AG08396 (cell line): ENCODE measurements at regions not wholly inside any gene's neighbourhood (a gene's known extent, or its start where the extent isn't known, plus 50 kb on each side); places are given as distances from the start of the nearest gene placed in this dataset.
"Not testable (repeated sequence)": the region's sequence is repeated elsewhere in the genome, so short reads cannot be mapped to it uniquely, and the experiment has no call there.

Source experiments
- DNase-seq: peaks from one replicate; pipeline ENCODE4 v3.0.0; 2012; ENCODE audit warnings: low spot score, mixed read lengths

DNA sequence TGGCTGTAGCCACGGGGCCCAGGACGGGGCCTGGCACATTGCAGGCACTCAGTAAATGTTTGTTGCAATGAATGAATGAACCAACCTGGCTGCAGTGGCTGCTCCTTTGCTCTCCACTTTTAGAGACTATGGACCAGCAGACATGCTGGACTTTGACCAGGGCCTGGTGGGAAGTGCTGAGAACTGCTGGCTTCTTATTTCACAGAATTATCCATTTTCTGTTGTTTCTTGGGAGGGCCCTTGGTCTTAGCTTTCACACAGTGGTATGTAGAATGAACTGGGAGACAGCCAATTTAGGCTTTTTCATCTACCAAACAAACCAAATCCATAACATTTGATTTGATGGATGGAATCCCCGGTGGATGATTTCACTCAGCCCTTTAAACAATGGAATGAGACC is 78.0 kb upstream of the LHFPL2 start:
- DNase-seq = no peak

DNA sequence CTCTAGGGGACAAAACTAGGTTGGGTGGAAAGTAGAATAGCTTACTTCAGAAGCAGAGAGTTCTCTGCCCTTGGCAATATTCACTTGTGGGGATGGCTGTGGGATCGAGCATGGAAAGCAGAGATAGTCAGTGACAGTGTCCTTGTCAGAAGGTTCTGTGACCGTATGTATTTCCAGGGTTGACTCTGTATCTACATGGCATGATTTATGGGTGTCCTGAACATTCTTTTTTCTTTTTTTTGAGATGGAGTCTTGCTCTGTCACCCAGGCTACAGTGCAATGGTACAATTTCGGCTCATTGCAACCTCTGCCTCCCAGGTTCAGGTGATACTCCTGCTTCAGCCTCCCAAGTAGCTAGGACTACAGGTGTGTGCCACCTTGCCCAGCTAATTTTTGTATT is 77.4 kb upstream of the LHFPL2 start:
- no peak for DNase-seq

DNA sequence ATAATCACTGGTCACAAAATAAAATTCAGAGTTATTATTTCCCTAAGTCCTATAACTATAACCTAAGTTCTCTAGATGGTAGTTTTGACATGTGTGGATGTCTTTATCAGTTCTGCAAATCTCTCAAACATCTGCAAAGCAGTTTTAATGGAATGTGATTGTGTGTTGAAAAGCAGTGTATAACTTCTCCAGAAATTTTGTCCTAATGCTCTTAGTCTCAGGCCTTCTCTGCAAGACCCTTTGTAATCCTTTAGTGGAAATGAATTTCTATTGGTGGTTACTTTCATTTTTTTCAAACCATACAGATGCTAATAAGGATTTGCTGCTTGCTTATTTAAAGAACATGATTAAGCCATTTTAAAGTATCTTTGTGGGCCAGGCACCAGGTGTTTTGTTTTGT is 75.5 kb upstream of the LHFPL2 start:
- DNase-seq = no peak

DNA sequence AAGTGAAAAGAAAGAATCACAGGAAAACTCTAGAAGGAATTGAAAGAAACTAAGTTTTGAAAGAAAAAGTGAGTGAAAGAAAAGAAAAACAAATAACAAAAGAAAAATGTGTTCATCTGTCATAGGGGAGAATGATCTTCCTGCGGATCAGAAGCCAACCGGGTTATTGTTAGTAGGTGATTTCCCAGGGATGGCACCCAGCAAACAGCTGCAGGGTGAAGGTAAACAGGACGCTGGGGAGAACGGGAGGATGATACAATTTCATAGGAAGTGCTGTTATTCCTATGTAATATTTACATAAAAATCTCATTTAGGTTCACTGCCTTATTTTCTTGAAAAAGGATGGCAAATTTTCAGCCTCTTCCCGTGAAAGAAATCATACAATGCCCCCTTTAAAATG is 72.4 kb upstream of the LHFPL2 start:
- DNase-seq = no peak

DNA sequence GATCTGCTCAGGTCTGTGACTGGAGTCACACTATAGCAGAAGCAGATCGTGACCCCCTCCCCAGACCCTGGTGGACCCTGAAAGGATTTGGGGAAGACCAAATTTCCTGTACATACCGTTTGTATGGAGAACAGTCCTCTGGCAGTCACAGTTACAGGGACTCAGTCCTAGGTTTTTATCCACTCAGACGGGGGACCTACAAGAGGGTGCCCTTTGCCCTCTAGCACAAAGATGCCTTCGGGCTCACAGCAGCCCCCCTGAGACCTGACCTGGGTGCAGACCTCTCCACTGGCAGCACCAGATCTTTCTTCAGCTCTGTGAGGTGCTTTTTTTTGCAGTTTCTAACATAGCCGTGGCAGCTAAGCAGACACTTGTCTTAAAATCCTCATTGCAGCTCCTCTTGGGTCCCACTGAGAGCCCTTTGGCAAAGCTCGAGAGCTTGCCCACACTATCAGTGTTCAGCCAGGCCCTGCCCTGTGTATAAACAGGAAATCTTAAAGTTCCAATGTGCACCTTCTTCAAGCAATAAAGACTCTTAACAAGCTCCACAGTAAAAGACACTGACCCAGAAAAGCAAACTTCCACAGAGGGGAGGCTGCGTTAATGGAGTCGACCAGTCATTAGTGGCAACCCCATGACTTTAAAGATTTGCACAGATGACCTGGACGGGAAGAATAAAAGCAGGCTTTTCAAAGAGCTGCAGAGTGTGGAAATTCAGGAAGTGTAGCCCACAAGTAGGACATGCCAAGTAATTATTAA is 71.8 kb upstream of the LHFPL2 start:
- DNase-seq = no peak

DNA sequence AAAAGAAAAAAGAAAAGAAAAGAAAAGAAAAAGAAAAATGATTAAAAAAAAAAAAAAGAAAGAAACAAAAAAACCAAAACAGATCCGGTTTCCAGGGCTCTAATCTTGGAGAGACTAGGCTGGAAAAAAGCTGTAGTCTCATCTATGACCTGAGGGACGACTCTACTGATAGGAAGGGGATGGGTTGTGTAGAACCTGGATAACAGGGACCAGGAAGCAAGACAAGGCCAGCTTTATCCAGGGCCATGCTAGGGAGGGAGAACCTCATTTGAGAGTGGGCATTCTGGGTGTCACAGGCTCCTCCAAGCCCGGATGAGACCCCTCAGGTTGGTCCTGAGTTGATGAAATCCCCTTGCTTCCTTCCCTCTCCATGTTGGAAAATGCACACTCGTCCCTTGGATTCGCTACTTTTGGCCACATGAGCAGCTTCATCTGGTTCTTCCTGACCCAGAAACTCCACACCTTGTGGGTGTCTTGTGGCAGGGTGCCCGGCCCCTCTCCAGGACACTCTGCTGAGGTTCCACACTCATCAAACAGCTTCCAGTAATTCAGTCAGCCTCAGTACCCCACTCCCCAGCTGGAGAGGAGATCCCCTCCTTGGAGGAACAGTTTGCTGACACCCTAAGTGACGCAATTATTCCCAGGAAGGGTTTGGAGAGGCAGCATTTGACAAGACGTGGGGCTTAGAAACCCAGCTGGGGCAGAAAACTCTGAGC is 71.1 kb upstream of the LHFPL2 start:
- no peak for DNase-seq

DNA sequence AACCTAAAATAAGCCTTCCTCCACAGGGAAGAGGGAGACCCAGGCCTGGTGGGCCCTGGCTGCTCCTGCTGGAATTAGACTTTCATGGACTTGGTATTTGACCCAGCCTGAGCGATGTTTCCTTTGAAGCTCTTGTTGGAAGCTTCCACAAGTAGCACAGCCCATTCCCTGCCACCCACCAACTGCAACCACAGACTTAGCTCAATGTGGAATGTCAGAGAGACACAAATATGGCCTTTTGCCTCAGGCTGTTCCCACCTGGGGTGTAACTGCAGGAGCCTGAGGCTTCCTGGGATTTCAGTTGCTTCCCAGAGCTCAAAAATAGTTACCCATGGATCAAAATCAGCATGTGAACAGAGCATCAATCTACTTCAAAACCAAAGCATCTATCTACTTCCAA is 70.3 kb upstream of the LHFPL2 start:
- DNase-seq = no peak

DNA sequence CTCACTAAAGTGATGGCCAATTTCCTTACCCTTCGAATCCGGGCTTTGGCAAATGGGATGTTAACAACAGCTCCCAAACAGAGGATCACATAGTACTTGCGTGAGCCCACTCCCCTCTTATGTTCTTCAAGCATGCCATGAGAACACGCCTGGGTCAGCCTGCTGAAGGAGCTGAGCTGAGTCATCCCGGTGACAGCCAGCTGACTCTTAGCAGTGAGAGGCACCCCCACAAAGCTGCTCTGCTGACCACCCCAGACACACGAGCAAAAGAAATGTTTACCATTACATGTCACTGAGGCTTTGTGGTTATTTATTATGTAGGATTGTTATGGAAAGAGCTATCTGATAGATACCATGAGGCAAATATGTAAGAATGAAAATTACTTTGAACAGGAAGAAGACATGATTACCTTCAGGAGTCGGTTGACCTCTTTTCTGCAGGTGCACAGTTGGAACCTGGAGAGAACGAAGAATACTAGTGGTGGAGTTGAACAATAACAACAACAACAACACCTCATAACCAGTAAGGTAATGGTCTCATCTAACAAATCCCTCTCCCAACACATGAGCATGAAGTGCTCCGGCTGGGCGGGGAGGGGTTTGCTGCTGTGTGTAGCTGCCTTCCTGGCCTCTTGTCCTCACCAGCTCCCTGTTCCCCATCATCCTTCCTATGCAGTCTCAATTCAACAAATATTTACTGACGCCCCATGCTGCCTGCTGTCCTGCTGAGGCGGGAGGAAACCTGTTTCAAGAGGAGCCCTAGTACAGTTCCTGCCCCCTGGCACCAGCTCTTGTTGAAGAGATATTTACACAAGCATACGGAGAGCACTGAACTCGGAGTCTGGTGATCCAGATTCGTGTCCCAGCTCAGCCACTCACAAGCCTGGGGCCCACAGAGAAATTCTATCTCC is 69.4 kb upstream of the LHFPL2 start:
- no peak for DNase-seq

DNA sequence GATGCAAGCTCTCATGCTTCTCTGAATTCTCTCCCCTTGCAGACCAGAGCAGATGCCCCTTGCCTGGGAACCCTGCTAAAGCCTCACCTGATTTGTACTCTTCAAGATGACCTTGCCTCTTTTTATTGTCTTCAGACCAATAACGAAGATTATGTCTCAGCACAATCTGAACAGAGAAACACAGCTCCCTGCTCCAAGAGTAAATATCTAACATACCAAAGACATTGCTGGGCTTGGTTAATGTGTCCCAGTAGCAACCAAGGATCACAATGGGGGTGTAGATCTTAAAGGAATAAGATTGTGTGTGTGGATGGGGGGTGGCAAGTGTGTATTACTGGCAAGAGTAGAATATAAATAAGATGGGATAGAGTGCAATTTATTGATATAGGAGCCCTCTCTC is 67.6 kb upstream of the LHFPL2 start:
- DNase-seq = peak; percentile 41

DNA sequence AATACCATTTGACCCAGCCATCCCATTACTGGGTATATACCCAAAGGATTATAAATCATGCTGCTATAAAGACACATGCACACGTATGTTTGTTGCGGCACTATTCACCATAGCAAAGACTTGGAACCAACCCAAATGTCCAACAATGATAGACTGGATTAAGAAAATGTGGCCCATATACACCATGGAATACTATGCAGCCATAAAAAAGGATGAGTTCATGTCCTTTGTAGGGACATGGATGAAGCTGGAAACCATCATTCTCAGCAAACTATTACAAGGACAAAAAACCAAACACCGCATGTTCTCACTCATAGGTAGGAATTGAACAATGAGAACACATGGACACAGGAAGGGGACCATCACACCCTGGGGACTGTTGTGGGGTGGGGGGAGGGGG is 66.8 kb upstream of the LHFPL2 start:
- not testable (repeated sequence) for DNase-seq

DNA sequence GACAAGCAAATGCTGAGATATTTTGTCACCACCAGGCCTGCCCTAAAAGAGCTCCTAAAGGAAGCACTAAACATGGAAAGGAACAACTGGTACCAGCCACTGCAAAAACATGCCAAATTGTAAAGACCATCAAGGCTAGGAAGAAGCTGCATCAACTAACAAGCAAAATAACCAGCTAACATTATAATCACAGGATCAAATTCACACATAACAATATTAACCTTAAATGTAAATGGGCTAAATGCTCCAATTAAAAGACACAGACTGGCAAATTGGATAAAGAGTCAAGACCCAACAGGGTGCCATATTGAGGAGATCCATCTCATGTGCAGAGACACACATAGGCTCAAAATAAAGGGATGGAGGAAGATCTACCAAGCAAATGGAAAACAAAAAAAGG is 63.1 kb upstream of the LHFPL2 start:
- DNase-seq = not testable (repeated sequence)

DNA sequence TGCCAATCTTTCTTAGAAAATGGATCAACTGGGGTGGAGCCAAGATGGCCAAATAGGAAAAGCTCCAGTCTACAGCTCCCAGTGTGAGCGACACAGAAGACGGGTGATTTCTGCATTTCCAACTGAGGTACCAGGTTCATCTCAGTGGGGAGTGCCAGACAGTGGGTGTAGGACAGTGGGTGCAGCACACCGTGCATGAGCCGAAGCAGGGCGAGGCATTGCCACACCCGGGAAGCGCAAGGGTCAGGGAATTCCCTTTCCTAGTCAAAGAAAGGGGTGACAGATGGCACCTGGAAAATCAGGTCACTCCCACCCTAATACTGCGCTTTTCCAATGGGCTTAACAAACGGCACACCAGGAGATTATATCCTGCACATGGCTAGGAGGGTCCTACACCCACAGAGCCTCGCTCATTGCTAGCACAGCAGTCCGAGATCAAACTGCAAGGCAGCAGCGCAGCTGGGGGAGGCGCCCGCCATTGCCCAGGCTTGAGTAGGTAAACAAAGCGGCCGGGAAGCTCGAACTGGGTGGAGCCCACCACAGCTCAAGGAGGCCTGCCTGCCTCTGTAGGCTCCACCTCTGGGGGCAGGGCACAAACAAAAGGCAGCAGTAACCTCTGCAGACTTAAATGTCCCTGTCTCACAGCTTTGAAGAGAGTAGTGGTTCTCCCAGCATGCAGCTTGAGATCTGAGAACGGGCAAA is 61.3 kb upstream of the LHFPL2 start:
- not testable (repeated sequence) for DNase-seq

DNA sequence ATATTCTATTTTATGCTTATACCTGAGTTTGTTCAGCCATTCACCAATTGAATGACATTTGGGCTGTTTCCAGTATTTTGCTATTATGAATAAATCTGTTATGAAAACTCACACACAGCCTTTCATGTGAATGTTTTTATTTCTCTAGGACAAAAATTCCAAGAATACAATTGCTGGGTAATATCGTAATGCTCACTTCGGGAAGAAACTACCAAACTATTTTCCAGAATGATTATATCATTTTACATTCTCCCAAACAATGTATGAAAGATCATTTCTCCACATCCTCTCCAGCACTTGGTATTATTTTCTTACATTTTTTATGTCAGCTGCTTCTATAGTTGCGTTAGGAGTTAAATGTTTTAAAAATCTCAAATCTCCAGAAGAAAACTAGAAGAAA is 58.3 kb upstream of the LHFPL2 start:
- no peak for DNase-seq

DNA sequence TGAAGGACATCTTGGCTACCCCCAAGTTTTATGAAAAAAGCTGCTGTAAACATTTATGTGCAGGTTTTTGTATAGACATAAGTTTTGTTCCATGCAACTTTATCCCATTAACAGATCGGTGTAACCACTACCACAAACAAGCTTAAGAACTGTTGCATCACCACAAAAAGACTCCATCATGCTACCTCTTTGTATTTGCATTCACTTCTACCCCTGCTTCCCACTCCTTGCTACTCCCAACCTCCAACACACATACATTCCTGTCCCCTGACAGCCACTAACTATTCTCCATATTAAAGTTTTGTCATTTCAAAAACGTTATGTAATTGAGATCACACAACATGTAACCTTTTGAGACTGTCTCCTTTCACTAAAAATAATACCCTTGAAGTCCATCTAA is 57.8 kb upstream of the LHFPL2 start:
- no peak for DNase-seq

DNA sequence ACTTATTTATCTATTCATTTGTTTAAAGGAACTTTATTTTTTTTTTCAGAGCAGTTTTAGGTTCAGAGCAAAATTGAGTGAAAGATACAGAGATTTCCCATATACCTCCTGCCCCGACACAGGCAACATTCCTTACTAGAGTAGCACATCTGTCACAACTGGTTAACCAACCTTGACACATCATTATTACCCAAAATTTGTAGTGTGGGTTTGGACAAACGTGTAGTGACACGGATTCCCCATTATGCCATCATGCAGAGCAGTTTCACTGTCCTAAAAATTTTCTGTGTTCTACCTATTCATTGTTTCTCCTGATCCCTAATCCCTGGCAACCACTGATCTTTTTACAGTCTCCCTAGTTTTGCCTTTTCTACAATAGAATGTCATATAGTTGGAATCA is 57.3 kb upstream of the LHFPL2 start:
- DNase-seq = no peak

DNA sequence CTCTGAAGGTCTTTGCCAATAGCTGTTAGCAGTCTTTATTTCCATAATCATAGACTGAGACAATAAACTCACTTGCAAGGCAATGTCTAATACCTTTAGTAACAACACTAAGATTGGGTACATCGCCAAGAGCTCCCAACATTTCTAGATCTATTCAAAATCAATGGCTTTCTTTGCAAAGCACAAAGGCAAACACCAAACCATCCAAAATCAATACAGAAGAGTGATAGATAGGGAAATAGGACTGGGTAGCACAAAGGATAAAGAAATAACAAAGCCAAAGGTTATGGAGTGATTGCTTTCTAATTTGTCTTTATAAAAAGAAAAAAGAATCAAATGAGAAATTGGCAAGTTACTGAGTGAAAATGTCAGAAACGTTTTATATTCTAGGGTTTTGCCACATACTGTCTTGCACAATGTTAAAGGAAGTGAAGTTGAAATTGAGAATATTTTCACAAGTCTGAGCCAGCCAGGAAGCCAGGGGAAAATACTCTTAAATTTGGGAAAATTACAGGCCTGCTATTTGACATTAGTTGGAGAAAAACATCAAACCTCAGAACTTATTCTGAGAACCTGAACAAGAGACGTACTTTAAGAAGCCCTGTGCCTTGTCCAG is 53.3 kb upstream of the LHFPL2 start:
- DNase-seq = no peak

DNA sequence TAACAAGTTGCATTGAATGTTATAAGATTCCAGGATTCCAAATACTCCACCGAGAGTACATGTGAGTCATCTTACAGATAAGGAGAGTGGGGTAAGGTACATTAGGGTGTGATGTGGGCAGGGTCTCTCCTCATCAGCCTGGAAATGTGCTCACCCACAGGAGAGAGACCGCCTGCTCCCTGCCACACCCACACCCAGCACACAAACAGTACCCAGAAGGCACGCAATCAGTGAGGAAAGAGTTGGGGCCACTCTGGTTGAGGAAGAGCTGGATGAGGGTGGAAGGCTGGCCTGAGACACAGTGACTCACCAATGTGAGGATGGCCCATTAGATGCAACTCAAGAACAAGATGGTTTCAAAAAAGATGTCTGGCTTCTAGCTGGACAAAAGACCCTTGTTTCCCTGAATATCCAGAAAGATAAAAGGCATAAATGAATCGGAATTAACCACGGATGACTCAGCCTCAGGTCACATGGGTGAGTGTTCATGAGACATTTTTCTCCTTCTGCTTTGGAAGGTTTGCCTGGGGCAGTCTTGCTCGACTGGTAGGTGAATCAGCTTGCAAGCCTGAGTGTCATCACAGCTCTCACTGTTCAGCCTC is 51.1 kb upstream of the LHFPL2 start:
- peak; percentile 55 for DNase-seq

DNA sequence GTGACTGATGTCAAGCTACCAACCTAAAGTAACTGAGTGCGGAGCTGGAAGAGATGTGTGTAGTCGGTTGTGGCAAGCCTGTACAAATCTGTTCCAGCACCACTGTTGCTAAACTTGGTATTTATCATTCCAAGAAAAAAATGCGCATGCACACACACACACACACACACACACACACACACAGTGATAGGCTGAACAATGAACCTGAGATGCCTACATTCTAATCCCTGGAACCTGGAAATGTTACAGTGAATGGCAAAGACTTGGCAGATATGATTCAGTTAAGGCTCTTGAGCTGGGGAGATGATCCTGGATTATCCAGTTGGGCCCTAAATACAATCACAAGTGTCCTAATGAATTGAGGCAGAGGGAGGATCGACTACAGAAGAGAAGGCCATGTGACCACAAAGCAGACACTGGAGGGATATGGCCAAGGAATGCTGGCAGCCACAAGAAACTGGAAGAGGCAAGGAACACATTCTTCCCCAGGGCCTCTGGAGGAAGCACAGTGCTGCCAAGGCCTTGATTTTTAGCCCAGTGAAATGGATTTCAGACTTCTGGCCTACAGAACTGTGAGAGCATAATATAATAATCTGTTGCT is 49.7 kb upstream of the LHFPL2 start:
- DNase-seq = no peak
